M059J (cell line): ENCODE measurements at regions not wholly inside any gene's neighbourhood (a gene's known extent, or its start where the extent isn't known, plus 50 kb on each side); places are given as distances from the start of the nearest gene placed in this dataset.
"Not testable (repeated sequence)": the region's sequence is repeated elsewhere in the genome, so short reads cannot be mapped to it uniquely, and the experiment has no call there.

ENCODE experiments used
- DNase-seq: peaks from one replicate; pipeline ENCODE4 v3.0.0-alpha.2; 2012; ENCODE audit warnings: low read depth

DNA sequence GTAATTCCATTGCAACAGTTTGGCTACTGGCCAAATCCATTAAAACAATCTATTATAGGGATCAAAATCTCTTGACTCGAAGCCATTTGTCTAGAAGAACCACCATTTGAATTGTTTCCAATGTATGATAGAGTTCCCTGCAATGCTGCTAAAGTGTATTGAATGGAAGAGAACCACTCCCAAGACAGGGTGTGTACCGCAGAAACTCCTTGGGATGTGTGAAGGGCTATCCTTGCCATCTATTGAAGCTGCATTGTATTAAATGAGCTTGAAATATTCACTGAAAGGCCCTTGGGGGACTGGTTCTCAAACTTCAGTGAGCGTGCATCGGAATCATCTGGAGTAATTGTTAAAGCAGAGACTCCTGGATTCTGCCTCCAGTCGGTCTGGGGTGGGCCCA is 260.4 kb upstream of the MEIS1 start:
- no peak for DNase-seq

DNA sequence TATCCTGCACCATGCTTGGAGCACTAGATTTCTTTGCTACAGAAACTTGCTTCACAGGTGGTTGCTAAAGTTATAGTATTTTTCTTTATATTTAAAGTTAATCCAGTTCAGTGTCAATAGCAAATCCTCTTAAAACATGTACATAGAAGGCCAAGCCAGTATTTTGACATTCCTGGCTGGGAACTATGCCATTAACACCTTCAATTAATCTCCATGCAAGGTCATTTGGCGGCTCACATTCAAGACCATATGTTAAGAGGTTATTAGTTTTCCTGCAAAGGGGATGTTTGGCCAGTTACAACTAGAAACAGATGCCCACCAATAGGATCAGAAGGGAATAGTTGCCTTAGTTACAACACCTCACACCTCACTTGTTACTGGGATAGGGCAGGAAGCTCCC is 261.3 kb upstream of the MEIS1 start:
- no peak for DNase-seq

DNA sequence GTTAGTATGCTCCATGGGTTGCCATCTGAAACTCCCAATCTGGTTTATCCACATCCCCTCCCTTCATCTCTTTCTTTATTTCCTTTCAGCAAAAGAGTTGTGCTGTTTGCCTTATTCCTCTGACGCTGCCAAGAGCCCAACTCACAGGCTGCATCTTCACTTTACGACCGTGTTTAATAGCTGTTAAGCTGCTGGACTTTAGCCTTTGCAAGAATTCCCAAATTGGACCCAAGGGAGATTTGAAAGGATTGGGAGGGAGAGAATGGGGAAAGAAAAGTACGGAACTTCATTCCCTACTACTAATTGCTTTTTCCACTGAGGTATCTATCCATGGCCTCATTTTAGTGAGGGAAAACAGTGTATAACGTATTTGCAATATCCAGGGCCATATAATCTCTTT is 263.4 kb upstream of the MEIS1 start:
- no peak for DNase-seq

DNA sequence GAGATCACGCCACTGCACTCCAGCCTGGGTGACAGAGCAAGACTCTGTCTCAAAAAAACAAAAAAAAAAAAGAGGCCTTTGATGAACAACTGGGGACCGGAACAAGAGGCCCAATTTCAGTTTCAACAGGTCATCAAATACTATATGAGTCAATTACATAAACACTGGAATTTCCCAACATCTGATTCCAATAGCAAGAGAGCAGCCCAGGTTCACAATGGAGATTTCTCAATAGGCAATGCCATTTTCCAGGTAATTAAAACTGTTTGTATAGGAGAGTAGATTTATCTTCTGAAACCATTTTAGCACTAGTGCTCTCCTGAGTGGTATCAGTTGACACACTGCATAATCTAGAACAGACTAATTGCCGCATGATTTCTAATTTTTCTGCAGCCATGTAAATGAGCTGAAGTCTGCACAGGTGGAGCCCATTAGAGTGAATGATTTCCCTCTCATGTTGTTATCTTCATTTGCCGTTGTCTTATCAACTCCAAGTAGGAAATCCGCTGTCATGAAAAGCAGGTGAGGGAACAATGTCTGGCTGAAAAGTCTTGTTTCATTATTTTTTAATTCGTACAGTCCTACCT is 264.1 kb upstream of the MEIS1 start:
- DNase-seq, result no peak

DNA sequence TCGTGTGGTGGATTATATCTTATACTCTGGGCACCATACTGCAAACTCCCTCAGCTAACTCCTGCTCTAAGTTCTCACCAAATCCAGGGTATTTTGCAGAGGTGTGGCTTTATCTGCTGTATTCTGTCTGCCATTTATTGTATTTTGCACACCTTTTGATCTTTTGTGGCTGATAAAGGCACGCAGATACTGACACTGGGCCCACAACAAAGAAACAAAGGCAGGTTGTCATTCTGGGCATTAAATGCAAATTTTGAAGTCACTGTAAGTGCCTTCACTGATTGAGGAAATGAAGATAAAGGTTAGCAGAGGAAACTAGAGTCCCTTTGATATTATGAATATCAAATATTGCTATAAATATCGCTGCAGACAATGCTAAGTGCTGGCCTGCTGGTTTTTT is 265.8 kb upstream of the MEIS1 start:
- no peak for DNase-seq

DNA sequence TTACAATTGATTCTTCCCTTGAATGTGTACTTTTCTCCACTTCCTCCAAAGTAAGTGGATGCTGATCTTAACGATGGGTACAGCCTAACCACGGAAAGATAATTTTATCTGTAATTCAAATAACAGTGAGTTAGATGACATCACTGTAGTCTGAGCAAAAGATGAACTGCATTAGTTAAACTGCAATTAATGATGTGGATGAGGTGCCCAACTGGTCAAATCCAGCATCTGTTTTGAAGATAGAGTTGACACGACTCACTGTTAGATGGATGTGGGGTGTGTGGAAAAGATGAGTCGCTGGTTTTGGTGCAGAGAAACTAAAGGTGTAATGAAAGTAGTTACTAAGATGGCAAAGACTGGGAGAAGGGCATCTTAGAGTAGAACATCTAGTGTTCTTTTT is 270.5 kb upstream of the MEIS1 start:
- no peak for DNase-seq

DNA sequence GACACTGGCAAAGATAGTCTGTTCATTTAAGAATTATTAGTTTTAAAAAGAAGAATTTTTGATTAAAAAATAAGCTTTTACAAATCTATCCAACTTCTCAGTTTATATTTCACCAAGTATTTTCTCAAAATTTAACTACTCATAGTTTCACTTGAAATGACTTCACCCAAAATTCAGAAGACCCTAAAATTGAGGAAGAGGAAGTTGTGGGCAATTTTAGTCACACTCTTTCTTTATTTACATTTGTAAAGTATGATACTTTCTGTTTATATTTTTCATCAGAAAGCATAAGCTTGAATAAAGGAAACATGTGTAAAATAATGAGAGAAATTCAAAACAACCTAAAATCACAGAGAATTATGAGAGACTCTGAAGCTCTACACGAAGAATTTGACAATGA is 278.8 kb upstream of the MEIS1 start:
- no peak for DNase-seq

DNA sequence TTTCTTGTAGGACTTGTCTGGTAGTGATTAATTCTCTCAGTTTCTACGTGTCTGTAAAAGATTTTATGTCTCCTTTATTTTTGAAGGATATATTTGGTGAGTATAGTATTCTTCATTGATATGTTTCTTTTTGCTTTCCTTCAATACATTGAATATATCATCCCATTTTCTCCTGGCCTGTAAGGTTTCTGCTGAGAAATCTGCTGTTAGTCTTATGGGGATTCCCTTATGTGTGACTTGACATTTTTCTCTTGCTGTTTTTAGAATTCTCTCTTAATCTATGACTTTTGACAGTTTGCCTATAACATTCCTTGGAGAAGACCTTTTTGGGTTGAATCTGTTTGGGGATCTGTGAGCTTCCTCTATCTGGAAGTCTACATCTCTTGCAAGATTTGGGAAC is 281.0 kb upstream of the MEIS1 start:
- DNase-seq, result no peak

DNA sequence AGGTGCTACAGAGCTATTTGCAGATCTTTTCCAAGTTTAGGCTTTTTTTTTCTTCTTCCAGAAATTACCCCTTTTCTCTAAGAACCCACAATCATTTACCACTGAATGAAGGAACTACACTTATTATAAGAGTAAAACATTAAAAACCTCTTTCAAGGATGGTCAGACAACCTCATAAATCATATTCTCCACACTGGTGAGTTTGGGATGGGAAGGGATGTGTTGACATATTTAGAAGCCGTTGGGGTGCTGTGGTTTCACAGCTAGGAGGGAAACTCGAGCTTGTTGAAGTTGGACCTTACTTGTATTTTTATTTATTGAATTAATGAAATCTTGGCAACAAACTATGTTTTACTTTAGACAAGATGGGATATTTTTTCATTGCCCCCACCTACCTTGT is 289.4 kb upstream of the MEIS1 start:
- DNase-seq, result no peak

DNA sequence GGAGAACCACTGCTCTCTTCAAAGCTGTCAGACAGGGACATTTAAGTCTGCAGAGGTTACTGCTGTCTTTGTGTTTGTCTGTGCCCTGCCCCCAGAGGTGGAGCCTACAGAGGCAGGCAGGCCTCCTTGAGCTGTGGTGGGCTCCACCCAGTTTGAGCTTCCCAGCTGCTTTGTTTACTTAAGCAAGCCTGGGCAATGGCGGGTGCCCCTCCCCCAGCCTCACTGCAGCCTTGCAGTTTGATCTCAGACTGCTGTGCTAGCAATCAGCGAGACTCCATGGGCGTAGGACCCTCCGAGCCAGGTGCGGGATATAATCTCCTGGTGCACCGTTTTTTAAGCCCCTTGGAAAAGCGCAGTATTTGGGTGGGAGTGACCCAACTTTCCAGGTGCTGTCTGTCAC is 290.6 kb upstream of the MEIS1 start:
- DNase-seq, result not testable (repeated sequence)

DNA sequence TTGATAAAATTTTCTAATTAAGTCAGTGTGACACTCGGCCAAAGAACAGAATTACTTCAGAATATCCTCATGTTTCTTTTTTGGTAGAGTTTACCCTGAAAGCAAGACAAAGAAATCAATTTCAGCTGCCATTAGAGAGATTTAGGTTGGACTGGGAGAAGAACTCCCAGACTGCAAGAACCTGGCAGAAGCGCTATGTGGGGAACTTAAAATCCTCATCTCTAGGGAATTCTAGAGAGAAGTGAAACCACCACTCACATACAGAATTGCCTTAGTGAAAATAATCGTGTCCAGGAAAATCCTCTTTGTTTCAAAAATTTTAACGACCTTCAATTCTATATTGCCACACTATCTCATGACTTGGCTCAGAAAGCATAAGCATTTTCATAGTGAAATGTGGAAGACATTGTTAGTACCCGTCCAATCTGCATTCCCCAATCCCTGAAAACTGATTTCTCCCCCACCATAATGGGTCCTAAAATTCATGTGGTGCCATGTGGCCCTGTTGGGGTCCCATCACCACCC is 297.3 kb upstream of the MEIS1 start:
- no peak for DNase-seq

DNA sequence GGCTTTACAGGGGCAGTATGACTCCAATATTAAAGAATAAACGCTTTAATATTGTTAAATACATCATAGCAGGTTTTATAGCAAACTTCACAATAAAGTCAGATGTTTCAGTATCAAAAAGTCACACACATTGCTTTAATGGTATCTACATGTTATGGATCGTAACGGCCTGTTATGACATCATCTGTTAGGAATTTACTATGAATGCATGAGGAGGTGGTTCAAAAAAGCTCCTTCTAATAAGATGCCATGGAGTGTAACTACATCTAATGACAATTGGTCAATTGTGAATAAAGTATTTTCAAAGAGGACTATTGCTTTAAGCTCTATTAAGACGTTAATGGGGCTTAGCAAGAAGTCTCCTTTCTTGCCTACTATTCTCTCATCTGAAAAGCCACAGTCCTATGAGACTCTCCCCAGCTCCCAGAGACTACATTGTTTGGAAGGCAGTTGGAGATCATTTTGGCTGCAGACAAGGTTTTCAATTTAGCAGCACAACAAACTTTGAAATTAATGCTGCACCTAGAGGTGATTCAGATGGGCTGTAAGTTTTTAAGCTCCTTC is 300.7 kb upstream of the MEIS1 start:
- DNase-seq, result peak; percentile 1

DNA sequence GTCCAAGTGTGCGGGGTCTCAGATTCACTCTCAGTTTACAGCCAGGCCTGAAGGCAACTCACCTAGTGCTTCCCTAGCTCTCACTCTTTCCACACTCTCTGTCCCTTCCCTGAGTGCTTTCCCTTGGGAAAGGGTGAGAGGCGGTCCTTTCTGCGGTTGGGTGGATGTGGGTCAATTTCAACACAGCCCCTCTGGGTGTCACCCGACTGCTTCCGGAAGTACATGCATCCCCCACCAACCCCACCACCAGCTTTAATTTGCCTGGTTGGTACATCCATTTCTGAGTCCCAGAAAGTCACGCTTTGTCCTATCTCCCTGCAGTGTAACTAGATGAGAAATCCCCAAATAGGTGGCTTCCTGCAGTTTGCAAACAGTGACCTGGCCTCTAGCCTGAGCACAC is 307.3 kb upstream of the MEIS1 start:
- DNase-seq, result no peak

DNA sequence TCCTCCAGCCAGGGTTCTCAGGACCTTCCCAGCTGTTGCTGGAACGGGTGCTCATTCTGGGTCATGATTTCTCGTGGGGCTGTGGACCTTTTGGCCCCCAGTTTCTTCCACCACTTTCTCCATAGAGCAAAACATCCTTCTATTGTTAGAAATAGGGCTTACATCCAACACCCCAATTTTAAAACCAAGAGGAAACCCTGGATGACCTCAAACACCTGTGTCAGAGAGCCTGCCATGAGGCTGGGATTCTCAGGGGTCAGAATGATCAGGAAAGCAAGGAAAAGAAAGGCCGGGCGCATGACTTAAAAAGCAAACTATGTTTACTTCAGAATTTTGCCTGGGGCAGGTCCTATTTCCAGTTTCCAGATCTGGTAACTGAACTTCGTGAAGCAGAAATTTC is 307.9 kb upstream of the MEIS1 start:
- DNase-seq, result no peak

DNA sequence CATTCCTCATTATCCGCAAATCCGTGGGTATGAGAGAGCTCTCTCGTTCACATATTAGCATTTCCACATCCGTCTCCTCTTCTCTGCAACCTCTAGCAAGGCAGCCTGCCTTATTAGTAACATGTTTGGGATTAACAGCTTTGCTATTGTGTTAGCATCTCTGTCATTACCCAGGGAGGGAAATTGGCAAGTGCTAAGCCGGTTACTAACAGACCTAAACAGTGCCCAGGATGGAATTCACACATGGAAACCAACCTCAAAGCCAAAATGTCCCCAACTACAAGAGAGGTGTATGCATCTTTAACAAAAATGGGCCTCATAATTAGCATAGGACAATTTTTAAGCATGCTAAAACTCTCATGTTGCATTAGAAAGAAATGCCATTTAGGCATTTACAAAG is 309.0 kb upstream of the MEIS1 start:
- DNase-seq, result no peak

DNA sequence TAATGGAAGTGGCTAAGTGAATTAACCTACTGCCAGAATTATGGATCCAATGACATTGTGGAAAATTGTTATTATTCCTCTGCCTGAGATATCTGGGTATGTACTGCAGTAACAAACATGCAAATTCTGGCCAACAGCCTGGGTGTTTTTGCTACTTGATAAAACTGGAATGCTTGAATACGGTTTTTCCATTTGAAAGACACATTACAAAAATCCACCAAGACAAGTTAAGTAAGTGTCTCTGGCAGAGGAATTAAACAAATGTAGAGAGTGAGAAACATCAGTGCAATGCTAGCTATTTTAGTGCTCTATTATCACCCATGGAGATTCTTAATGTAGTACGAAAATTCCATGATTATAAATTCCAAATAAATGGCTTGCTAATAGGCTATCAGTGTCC is 312.4 kb upstream of the MEIS1 start:
- DNase-seq, result no peak

DNA sequence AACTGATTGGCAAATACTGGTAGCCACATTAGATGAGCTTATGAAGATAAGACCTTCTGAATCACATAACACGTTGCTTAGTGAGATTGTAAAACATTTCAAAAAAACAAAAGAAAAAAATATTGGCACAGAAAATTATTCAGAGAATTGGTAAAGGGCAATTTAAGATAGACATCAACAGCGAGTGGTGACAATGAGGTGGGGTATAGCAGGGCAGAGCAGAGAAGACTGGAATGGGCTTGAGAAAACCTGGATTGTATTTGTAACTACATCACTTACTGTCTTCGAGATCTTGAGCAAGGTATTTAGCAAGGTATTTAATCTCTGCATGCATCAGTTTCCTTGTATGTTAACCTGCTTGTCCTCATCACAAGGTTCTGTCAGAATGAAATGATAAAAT is 313.0 kb upstream of the MEIS1 start:
- no peak for DNase-seq

DNA sequence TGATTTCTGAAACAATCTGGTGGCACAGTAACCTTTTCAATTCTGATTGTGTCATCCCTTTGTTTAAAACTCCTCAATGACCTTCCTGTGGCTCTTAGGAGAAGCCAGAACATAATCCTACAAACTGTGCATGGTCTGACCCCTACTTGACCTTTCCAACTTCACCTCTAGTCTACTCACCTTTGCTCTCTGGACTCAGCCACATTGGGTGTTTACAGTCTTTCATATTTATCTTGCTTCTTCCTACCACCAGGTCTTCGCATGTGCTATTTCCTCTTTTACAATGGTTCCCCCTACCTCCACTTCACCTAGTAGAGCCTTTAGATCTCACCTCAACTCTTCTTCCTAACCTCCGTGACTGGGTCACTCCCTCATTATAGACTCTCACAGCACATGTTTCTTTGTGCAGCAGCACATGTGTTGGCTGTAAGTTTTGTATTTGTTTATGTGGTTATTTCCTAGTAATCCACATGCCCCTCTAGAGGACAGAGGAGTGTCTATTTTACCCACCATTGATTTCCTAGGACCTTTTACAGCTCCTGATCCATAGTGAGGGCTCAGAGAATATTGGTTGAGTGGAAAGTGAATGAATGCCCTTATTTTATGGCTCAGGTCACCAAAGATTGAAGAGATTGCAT is 320.8 kb upstream of the MEIS1 start:
- DNase-seq, result no peak

DNA sequence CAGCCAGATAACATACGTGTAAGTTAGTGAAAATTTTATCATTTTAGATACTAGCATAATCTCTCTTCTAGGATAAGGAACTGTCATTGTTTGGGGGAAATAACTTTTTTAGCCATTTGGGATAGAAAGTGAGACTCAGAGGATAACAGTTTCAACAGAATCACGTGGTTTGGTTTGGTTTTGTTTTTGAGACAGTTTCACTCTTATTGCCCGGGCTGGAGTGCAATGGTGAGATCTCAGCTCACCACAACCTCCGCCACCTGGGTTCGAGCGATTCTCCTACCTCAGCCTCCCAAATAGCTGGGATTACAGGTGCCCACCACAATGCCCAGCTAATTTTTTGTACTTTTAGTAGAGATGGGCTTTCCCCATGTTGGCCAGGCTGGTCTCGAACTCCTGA is 323.2 kb upstream of the MEIS1 start:
- DNase-seq, result no peak

DNA sequence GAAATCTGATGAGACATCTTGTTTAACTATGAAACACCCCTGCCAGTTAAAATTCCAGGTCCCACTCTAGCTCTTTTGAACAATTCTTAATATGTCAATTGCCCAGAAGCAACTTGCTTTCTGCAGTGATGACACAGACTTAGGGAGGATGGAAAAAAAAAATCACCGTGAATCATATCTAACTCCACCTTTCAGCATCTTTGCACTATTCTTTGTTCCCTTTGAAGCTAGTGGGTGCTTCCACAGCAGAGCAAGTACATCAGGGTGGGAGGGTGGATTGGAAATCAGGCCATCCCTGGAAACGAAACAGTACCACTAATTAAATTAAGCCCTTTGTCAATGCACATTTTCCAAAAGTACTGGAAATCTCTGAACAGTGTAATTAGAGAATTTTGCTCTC is 324.3 kb upstream of the MEIS1 start:
- DNase-seq, result no peak

DNA sequence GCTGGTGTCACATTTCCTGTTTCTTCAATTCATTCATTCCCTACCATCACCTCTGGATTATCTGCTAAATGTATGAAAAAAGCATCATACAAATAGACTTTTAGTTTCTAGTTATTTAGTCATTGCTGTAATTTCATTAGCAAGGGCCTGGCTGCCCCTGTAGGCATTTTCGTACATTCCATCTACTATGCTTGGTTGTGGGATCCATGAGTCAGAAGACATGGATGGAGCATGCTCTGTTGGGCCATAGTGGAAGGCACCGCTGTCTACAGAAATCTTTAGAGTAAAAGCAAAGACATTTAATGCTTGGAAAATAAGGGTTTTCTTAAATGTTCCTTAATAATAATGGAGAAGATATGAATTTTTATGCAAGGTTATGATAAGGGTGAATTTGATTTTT is 324.8 kb upstream of the MEIS1 start:
- DNase-seq, result no peak

DNA sequence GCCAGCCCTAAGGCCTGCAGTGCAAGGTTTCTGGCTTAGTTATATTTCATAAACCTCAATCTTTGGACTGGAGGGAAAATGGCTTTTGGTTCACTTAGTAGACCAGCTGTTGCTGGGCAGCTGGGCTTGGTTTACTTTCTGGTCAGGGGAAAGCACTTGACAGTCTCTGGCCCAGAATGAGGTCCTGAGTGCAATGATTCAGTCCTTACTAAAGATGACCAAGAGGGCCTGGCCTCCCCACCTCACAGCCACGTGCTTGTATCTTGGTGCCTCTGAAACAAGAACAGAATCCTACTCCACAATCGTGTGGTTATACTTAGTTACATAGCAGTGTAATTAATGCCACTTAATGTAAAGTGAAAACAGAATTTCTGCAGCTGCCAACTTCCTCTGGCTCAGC is 325.5 kb upstream of the MEIS1 start:
- no peak for DNase-seq

DNA sequence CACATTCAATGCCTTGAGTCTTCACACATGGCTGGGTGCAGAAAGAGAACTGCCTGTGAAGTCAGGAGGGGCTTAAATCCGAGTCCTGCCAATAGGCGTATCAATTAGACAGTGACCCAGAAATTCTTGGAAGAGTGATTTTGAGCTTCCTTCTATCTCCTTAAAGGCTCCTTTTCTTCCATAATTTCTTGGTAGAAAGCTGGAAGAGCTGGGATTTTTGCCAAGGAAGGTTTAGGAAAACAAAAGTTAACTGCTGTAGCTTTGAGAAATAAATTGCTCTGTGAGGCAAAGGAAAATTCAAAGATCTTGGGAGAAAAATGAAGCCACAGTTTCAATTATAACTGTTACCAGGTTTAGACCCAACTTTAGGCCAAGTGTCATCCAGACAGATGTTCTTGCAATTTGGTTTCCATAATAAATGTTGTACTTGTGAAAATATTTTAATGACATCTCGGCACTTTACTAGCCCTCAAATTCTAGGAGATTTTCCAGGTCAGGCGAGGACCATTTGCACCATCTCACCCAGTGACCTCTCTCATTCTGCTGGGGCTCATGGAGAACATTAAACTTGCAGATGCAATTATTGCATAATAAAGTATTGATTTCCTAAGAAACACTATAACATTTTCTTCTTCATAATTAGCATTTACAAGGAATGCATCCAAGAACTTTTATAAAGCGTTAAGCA is 329.7 kb upstream of the MEIS1 start:
- DNase-seq, result no peak
